T-helper 17 cell (primary cell): ENCODE measurements at regions not wholly inside any gene's neighbourhood (a gene's known extent, or its start where the extent isn't known, plus 50 kb on each side); places are given as distances from the start of the nearest gene placed in this dataset.

ENCODE experiments used
- ATAC-seq: fragments of 150-1000 bp; cut with Tn5 transposase; 2 replicates; pipeline ENCODE4 v1.10.0; 2021; ENCODE audit warnings: mild to moderate bottlenecking, moderate library complexity
- DNase-seq, 3 donors: peaks; one replicate each; pipeline versions ENCODE4 v3.0.0 to v3.0.0-alpha.2; 2020 to 2021
- H3K9me3 ChIP-seq: one replicate; pipeline ENCODE4 v1.7.0; 2013; ENCODE audit warnings: low read length, mild to moderate bottlenecking; ENCODE audit not compliant: control insufficient read depth, poor library complexity, severe bottlenecking
- H3K27ac Mint-ChIP-seq: one replicate; pipeline ENCODE4 v1.8.0; 2022; ENCODE audit warnings: mild to moderate bottlenecking, moderate library complexity, mixed read lengths
- H3K27me3 Mint-ChIP-seq: one replicate; pipeline ENCODE4 v1.8.0; 2022; ENCODE audit warnings: mixed read lengths
- H3K36me3 Mint-ChIP-seq: one replicate; pipeline ENCODE4 v1.8.0; 2022; ENCODE audit warnings: low read depth, mixed read lengths
- H3K4me1 Mint-ChIP-seq: one replicate; pipeline ENCODE4 v1.8.0; 2022; ENCODE audit warnings: mild to moderate bottlenecking, mixed read lengths
- H3K4me3 Mint-ChIP-seq: one replicate; pipeline ENCODE4 v1.8.0; 2022; ENCODE audit warnings: mild to moderate bottlenecking, moderate library complexity, mixed read lengths

DNA sequence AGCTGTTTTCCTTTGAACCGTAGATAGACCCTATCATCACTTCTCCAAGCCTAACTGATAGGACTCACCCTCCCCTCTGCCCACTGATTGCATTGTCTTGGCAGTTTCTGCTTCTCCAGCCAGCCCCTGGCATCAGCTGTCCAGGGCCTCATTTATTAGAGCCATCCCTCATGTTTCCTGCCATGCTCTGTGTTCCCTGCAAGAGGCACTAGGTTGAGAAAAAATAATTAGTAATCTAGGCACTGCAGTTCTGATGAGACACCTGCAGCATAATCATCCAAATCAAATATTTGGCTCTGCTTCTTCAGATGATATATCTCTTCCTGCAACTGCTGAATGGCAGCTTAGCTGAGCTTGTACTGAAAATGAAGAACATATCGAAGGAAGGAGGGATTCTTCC is 303.0 kb upstream of the TLE4 start:
- no peak overlapping the region for H3K4me3 Mint-ChIP-seq
- no peaks in the 10 kb centered on the region for H3K4me1 Mint-ChIP-seq
- H3K9me3 ChIP-seq, result no peaks in the 10 kb centered on the region
- H3K27ac Mint-ChIP-seq, result no peak overlapping the region
- no peak for DNase-seq
- H3K36me3 Mint-ChIP-seq, result no peaks in the 10 kb centered on the region
- H3K27me3 Mint-ChIP-seq, result no peaks in the 10 kb centered on the region
- no peak for ATAC-seq

DNA sequence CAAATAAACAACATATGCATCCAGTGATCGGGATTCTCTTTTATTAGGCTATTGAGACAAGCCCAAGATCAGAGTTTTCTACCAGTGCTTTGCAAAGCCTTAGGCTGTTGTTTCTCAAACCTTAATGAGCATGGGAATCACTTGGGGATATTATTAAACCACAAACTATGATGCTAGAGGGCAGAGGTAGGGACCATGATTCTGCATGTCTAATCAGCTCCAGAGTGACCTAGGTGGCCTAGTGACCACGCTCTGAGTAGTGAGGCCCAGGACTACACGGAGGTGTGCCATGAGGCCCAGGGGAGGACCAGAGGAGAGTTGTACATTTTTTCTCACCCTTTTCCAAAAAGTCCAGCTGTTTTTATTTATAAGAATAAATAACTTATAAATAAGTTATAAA is 298.5 kb upstream of the TLE4 start:
- H3K27me3 Mint-ChIP-seq, result peaks cover 6% of the 10 kb centered on the region
- no peak for ATAC-seq
- H3K27ac Mint-ChIP-seq, result no peak overlapping the region
- DNase-seq, result no peak
- H3K36me3 Mint-ChIP-seq, result no peaks in the 10 kb centered on the region
- H3K9me3 ChIP-seq, result no peaks in the 10 kb centered on the region
- no peaks in the 10 kb centered on the region for H3K4me1 Mint-ChIP-seq
- no peak overlapping the region for H3K4me3 Mint-ChIP-seq

DNA sequence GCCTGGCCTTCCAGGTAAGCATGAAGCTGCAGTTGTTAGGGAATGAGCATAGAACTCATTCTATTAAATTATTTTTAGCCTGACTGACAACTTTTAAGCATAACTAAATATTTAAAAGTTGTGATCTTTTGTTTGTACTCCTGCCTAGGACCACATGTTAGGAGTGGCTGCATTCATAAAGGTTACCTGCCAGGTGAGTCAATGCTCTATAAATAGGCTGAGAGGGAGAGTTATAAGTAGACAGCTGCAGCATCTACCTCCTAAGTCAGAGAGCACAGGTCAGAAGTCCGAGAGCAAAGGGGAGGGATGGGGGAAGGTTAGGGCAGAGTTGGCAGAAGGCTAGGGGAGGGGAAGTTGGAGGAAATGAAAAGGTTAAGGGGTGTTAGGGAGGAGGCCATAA is 292.4 kb upstream of the TLE4 start:
- H3K4me1 Mint-ChIP-seq, result no peaks in the 10 kb centered on the region
- no peak overlapping the region for H3K27ac Mint-ChIP-seq

DNA sequence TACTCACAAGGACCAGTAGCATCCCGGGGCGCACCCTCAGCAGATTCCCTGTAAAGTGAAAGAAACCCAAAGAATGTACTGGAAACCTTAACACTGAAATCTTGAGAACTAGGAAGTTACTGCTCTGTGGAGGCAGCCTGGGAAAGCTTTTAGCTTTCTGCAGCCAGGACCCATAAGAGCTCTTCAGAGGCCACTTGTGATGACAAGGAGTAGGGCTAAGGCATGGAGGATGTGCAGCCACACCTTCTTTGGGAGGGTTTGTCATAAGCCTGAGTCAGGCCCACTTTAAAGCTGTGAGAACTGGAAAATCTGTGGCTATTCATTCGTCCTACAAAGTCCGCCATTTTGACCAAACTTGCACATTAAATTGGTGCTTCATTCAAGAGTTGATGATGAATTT is 291.1 kb upstream of the TLE4 start:
- ATAC-seq, result no peak
- no peaks in the 10 kb centered on the region for H3K36me3 Mint-ChIP-seq
- no peak overlapping the region for H3K27ac Mint-ChIP-seq
- peaks cover 24% of the 10 kb centered on the region for H3K27me3 Mint-ChIP-seq
- H3K4me3 Mint-ChIP-seq, result no peak overlapping the region
- H3K9me3 ChIP-seq, result no peaks in the 10 kb centered on the region
- no peak for DNase-seq
- no peaks in the 10 kb centered on the region for H3K4me1 Mint-ChIP-seq

More for the DNA sequence above, 292.4 kb upstream of the TLE4 start:
- Mint-ChIP-seq H3K4me3 (no peak overlapping the region), H3K27me3 (peaks cover 24% of the 10 kb centered on the region), H3K36me3 (no peaks in the 10 kb centered on the region)
- no peak for ATAC-seq
- no peak for DNase-seq
- no peaks in the 10 kb centered on the region for H3K9me3 ChIP-seq

DNA sequence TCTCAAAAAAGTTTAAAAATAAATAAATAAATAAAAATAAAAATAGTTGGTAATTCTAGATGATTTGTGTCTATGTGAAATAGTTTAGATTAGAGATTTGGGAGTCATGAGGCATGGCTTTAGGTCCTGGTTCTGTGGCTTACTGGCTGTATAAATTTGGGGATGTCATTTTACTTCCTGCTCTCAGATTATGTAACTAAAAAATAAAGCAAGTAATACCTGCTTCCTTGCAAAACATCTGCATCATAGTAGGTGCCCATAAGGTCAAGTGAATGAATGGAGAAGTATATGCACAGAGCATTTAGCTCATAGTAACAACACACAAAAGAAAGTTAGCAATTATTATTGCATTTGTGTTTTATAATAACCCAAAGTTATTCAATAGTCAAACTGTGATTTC is 287.7 kb upstream of the TLE4 start:
- H3K4me1 Mint-ChIP-seq, result no peaks in the 10 kb centered on the region
- H3K36me3 Mint-ChIP-seq, result no peaks in the 10 kb centered on the region
- H3K9me3 ChIP-seq, result no peaks in the 10 kb centered on the region
- ATAC-seq, result no peak
- no peak overlapping the region for H3K27ac Mint-ChIP-seq
- no peak overlapping the region for H3K4me3 Mint-ChIP-seq
- no peak for DNase-seq
- H3K27me3 Mint-ChIP-seq, result peaks cover 17% of the 10 kb centered on the region

DNA sequence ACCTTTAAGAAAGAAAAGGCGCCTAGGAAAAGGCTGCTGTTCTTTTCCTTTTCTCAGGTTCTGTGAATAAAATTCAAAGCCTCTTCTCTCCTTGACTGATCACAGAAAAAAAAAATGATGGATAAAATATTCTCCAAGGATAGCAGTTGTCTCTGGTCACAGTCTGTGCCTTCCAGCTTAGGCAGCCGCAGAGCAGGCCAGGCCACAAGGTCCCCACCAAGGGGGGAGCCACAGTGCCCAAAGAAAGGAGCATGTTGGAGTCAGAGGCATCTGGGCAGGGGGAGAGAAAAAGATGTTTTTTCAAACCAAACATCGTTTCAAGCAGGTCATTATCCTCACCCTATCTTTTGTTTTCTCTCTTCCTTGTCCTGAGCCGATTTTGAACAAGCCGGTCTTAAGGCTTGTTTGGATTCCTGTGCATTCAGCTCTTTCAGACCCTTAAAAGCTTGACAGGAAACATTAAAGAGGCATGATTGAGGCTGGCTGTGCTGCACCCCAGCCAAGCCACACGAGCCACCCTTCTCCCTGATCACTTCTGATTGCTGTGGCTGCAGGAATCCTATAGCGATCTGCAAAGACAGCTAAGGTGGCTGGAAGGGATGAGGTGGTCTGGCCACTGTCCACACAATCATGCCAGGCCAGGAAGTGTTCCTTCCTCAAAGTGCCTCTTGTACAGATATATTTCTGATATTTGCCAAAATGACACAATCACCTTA is 284.6 kb upstream of the TLE4 start:
- Mint-ChIP-seq H3K27me3 (peaks cover 4% of the 10 kb centered on the region), H3K27ac (no peak overlapping the region), H3K4me3 (no peak overlapping the region), H3K4me1 (no peaks in the 10 kb centered on the region), H3K36me3 (no peaks in the 10 kb centered on the region)
- DNase-seq (no peak), ATAC-seq (no peak)
- no peaks in the 10 kb centered on the region for H3K9me3 ChIP-seq

DNA sequence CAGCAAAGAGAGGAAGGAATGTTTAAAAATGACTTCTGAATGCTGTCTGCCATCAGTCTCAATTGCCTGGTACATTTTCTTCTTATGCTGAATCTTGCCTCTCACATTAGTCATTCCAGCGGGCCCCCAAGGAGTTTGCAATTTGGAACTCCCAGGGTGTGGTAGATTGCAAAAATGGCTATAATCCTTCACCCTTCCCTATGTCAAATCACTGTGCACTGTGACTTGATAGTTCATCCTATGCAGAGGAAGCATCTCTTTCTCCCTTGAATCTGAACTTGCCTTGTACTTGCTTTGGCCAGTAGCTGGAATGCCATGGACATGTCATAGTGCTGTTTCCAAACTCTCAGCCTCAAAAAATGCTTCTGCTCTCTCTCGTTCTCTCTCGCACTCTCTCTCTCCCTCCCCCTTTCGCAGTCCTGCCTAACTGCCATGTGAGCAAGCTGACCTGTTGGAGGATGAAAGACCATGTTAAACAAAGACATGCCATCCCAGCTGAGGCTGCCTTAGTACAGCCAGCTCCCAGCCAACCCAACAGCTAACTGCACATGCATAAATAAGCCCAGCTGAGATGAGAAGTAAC is 284.0 kb upstream of the TLE4 start:
- Mint-ChIP-seq H3K36me3 (no peaks in the 10 kb centered on the region), H3K4me1 (no peaks in the 10 kb centered on the region), H3K27ac (no peak overlapping the region), H3K27me3 (peaks cover 4% of the 10 kb centered on the region), H3K4me3 (no peak overlapping the region)
- DNase-seq (no peak), ATAC-seq (no peak)
- H3K9me3 ChIP-seq, result no peaks in the 10 kb centered on the region

DNA sequence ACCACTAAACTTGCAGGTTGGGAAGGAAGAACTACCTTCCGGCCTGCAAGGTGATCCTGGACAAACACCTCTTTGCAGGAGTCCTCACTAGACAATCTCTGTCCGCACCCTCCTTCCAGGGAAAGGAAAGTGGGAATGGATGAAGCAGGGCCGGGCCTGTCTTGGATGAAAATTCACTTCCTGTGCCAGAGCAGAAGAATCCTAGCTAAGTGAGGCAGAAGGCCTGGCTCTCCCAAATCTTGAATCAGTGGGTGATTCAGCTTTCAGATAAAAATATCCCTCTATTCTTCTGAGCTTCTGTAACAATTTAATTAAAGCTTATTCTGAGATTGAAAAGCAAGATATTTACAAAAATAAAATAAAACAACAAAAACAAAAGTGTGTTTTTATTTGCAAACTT is 281.9 kb upstream of the TLE4 start:
- H3K4me1 Mint-ChIP-seq, result no peaks in the 10 kb centered on the region
- ATAC-seq, result no peak

DNA sequence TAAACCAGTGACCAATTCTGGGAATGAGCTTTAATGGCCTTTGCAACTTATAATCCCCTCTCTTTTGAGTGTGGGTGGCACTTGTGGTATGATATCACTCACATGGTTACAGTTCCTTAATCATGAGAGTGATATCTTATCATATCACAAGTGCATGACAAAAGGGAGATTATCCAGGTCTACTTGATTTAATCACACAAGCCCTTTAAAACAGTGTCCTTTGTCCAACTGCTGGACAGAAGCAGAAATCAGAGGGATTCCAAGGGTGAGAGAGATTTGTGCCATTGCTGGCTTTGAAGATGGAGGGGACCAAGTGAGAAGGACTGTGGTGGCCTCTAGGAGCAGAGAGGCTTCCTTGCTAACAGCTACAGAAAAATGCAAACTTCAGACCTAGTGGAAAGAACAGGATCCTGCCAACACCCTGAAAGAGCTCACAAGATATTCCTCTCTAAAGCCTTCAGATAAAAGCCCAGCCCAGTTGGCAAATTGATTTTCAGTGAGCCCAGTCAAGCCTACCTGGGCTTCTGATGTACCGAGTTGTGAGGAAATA is 279.0 kb upstream of the TLE4 start:
- H3K4me3 Mint-ChIP-seq, result no peak overlapping the region

More for the DNA sequence above, 281.9 kb upstream of the TLE4 start:
- no peaks in the 10 kb centered on the region for H3K9me3 ChIP-seq
- DNase-seq, result no peak
- H3K27me3 Mint-ChIP-seq, result peaks cover 4% of the 10 kb centered on the region
- no peaks in the 10 kb centered on the region for H3K36me3 Mint-ChIP-seq
- no peak overlapping the region for H3K27ac Mint-ChIP-seq
- H3K4me3 Mint-ChIP-seq, result no peak overlapping the region

DNA sequence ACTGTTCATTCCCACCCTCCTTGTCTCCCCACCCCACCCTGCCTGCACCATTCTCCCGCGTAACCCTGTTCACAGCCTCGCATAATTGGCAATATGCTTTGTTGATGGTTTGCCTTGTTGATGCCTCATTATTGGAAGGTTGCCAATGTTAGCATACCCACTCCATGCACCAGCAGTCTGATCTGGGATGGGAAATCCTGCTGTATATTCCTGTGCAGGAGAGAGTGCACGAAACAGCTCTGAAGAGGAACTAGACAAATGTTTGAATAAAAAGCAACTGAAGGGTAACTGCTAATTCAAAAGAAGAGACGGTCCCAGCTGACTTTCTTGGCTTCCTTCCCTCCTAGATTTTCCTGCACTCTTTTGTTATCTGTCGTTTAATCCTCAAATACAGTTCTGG is 271.7 kb upstream of the TLE4 start:
- H3K4me1 Mint-ChIP-seq, result no peaks in the 10 kb centered on the region
- peaks cover 5% of the 10 kb centered on the region for H3K27me3 Mint-ChIP-seq
- no peak overlapping the region for H3K27ac Mint-ChIP-seq
- H3K36me3 Mint-ChIP-seq, result no peaks in the 10 kb centered on the region
- H3K9me3 ChIP-seq, result no peaks in the 10 kb centered on the region
- no peak overlapping the region for H3K4me3 Mint-ChIP-seq
- DNase-seq (no peak), ATAC-seq (no peak)

More for the DNA sequence above, 279.0 kb upstream of the TLE4 start:
- no peak for ATAC-seq
- H3K27me3 Mint-ChIP-seq, result peaks cover 4% of the 10 kb centered on the region
- H3K27ac Mint-ChIP-seq, result no peak overlapping the region
- DNase-seq, result no peak
- H3K4me1 Mint-ChIP-seq, result no peaks in the 10 kb centered on the region
- H3K9me3 ChIP-seq, result no peaks in the 10 kb centered on the region
- no peaks in the 10 kb centered on the region for H3K36me3 Mint-ChIP-seq

DNA sequence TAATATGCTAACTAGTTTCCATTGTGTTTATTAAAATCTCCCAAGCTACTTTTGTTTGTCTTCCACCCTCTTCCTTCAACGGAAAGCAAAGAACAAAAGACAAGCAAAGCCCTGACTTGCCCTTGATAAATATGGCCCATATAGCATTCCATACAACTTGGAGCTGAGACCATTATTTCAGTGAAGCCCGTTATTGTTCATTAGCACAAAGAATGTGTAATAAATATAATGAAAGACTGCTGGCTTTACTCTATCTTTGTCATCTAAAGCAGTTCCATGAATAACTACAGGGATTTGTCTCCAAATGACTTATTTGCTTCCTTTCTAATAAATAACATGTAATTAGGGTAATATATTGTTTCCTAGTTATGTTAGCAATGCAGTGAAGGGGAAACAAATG is 270.7 kb upstream of the TLE4 start:
- no peak overlapping the region for H3K4me3 Mint-ChIP-seq
- DNase-seq (no peak), ATAC-seq (no peak)
- no peaks in the 10 kb centered on the region for H3K36me3 Mint-ChIP-seq
- no peaks in the 10 kb centered on the region for H3K9me3 ChIP-seq
- peaks cover 5% of the 10 kb centered on the region for H3K27me3 Mint-ChIP-seq
- no peaks in the 10 kb centered on the region for H3K4me1 Mint-ChIP-seq
- H3K27ac Mint-ChIP-seq, result no peak overlapping the region

DNA sequence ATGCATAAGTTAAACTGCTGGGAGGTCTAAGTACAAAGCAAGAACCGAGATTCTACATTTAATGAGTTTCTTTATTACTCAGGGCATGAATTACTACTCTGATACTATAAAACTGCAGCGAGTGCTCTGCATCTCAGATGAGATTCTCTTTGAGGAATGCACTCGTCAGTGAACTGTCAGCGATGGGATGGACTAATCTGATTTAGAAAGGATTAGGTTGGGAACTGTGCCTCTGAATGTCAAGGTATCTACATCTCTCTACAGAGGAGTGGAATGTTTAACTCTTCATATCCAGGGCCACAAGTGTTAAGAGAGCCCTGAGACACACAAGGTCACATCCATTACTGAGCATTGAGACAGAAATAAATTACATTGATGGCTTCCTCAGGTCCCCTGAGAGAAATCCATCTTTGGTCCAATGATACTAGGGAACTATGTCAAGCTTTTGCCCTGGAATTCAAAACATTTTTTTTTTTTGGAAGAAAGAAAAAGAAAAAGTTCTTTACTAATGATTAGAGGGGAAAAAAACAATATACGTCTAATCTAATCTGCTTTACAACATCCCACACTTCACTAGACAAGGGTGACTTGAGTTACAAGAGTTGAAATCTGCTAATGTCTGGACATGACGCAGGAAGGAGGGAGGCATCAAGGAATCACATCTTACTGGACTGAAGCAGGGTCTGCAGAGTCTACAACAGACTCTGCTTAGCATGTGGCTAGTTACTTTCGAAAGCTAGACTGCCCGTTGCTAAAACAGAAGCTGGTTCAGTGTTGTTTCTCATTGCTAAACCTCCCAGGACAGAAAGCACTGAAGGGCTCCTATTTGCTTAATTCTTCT is 270.0 kb upstream of the TLE4 start:
- no peaks in the 10 kb centered on the region for H3K36me3 Mint-ChIP-seq
- no peak overlapping the region for H3K27ac Mint-ChIP-seq
- ATAC-seq (no peak), DNase-seq (no peak)
- peaks cover 5% of the 10 kb centered on the region for H3K27me3 Mint-ChIP-seq
- H3K4me1 Mint-ChIP-seq, result no peaks in the 10 kb centered on the region
- no peak overlapping the region for H3K4me3 Mint-ChIP-seq
- no peaks in the 10 kb centered on the region for H3K9me3 ChIP-seq

DNA sequence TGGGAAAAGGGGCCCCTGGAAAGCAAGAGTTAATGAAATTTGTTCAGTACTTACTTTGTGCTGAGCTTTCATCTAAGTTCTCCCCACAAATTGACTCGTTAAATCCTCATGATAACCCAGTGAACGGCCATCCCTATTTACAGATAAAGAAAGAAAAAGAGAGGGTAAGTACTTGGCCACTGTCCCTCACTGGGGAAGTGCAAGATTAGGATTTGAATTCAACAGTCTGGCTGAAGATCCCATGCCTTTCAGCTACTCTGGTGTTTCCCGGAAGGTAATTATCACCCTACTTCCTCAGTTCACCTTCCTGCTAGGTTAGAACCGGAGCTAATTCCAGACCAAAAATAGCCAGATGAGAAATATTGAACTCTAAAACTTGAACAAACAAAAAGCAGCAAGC is 269.2 kb upstream of the TLE4 start:
- no peaks in the 10 kb centered on the region for H3K9me3 ChIP-seq
- Mint-ChIP-seq H3K27ac (no peak overlapping the region), H3K27me3 (peaks cover 5% of the 10 kb centered on the region), H3K4me3 (no peak overlapping the region), H3K36me3 (no peaks in the 10 kb centered on the region), H3K4me1 (no peaks in the 10 kb centered on the region)
- ATAC-seq (no peak), DNase-seq (no peak)
